Peyer's patch (tissue), 4 donors: ENCODE measurements at regions not wholly inside any gene's neighbourhood (a gene's known extent, or its start where the extent isn't known, plus 50 kb on each side); places are given as distances from the start of the nearest gene placed in this dataset.

Experiments
- CTCF ChIP-seq, 6 experiments: fragments of 450-650 bp in 4 of 6; fragments of 200-600 bp in 2 of 6; sonication (generic) in 1 of 6; IDR thresholded peaks; one replicate each; pipeline ENCODE4 v1.5.1; 2017 to 2019; ENCODE audit warnings: antibody characterized with exemption in 6 of 6, mild to moderate bottlenecking in 3 of 6, moderate library complexity in 1 of 6
- POLR2A ChIP-seq, 2 donors: fragments of 450-650 bp; IDR thresholded peaks; one replicate each; pipeline ENCODE4 v1.5.1; 2017; ENCODE audit warnings: antibody characterized with exemption in 2 of 2, mild to moderate bottlenecking in 2 of 2, moderate library complexity in 2 of 2

DNA sequence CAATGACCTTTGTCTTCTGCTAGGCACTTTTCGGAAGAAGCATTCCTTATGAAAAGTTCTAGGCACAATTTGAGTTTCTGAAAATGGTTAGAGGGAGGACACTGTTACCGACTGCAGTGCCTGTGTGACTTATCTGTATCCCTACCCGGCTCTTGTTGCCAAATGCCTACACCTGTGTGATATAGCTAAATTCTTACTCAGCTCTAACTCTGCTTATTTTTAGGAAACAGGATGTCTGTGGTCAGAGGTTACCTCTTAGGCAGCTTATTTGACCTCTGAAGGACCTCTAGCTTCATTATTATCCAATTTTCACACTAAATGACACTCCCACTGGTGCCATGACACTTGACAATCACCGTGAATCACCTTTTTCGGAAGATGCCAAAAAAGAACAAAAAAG is 561.1 kb upstream of the SMIM31 start:
- TF ChIP-seq CTCF (IDR thresholded peaks at IDR 0.05) (no peak), POLR2A (IDR thresholded peaks at IDR 0.05) (no peak)
